ENCODE measurements at regions not wholly inside any gene's neighbourhood (a gene's known extent, or its start where the extent isn't known, plus 50 kb on each side); places are given as distances from the start of the nearest gene placed in this dataset.

- no peak for DNase-seq (ENCODE audit: low read depth)
Measured at GRCh38 chr14:80378084-80378690, 166.9 kb upstream of the DIO2 start.

- no peak for DNase-seq (ENCODE audit: low read depth)
Measured at GRCh38 chr14:80364816-80365215, 153.5 kb upstream of the DIO2 start.

GRCh38 chr14:80364274-80364673 lies 153.0 kb upstream of the DIO2 start:
- peak; percentile 16 for DNase-seq (ENCODE audit: low read depth)

- DNase-seq (ENCODE audit: low read depth), result no peak
Measured at GRCh38 chr14:80358112-80358511, 146.8 kb upstream of the DIO2 start.

GRCh38 chr14:80356413-80356812 lies 145.1 kb upstream of the DIO2 start:
- DNase-seq (ENCODE audit: low read depth), result peak; percentile 8

- DNase-seq (ENCODE audit: low read depth), result no peak
Measured at GRCh38 chr14:80354860-80355581, 143.7 kb upstream of the DIO2 start.

- no peak for DNase-seq (ENCODE audit: low read depth)
Measured at GRCh38 chr14:80352471-80352870, 141.2 kb upstream of the DIO2 start.

- no peak for DNase-seq (ENCODE audit: low read depth)
Measured at GRCh38 chr14:80350707-80351106, 139.4 kb upstream of the DIO2 start.

GRCh38 chr14:80346395-80346794 lies 135.1 kb upstream of the DIO2 start:
- DNase-seq (ENCODE audit: low read depth), result no peak

GRCh38 chr14:80344208-80344607 lies 132.9 kb upstream of the DIO2 start:
- DNase-seq (ENCODE audit: low read depth), result no peak

- no peak for DNase-seq (ENCODE audit: low read depth)
Measured at GRCh38 chr14:80336608-80337106, 125.4 kb upstream of the DIO2 start.

- no peak for DNase-seq (ENCODE audit: low read depth)
Measured at GRCh38 chr14:80325688-80326087, 114.4 kb upstream of the DIO2 start.

GRCh38 chr14:80325112-80325511 lies 113.8 kb upstream of the DIO2 start:
- DNase-seq (ENCODE audit: low read depth), result no peak

- no peak for DNase-seq (ENCODE audit: low read depth)
Measured at GRCh38 chr14:80324649-80325048, 113.3 kb upstream of the DIO2 start.

- no peak for DNase-seq (ENCODE audit: low read depth)
Measured at GRCh38 chr14:80323038-80323665, 111.8 kb upstream of the DIO2 start.

GRCh38 chr14:80316441-80316840 lies 105.1 kb upstream of the DIO2 start:
- no peak for DNase-seq (ENCODE audit: low read depth)

- DNase-seq (ENCODE audit: low read depth), result no peak
Measured at GRCh38 chr14:80315681-80316080, 104.4 kb upstream of the DIO2 start.

- no peak for DNase-seq (ENCODE audit: low read depth)
Measured at GRCh38 chr14:80313806-80314205, 102.5 kb upstream of the DIO2 start.

GRCh38 chr14:80310938-80311750 lies 99.8 kb upstream of the DIO2 start:
- peak; percentile 36 for DNase-seq (ENCODE audit: low read depth)

- DNase-seq (ENCODE audit: low read depth), result no peak
Measured at GRCh38 chr14:80304125-80304766, 92.9 kb upstream of the DIO2 start.

GRCh38 chr14:80300351-80300750 lies 89.0 kb upstream of the DIO2 start:
- no peak for DNase-seq (ENCODE audit: low read depth)

GRCh38 chr14:80298491-80299017 lies 87.2 kb upstream of the DIO2 start:
- no peak for DNase-seq (ENCODE audit: low read depth)

All from stromal cell of bone marrow (primary cell).